Endothelial cell (in vitro differentiated cells): ENCODE measurements at regions not wholly inside any gene's neighbourhood (a gene's known extent, or its start where the extent isn't known, plus 50 kb on each side); places are given as distances from the start of the nearest gene placed in this dataset.

Source experiments
- DNase-seq: peaks from one replicate; pipeline ENCODE4 v3.0.0; 2021; ENCODE audit warnings: low spot score
- H3K27ac Mint-ChIP-seq: one replicate; pipeline ENCODE4 v1.8.0; 2021; ENCODE audit warnings: mixed read lengths, inconsistent platforms; ENCODE audit not compliant: unreplicated experiment
- H3K27me3 Mint-ChIP-seq: one replicate; pipeline ENCODE4 v1.8.0; 2021; ENCODE audit warnings: mild to moderate bottlenecking, moderate library complexity, mixed read lengths, inconsistent platforms; ENCODE audit not compliant: unreplicated experiment
- H3K36me3 Mint-ChIP-seq: one replicate; pipeline ENCODE4 v1.8.0; 2021; ENCODE audit warnings: mild to moderate bottlenecking, low read depth, mixed read lengths, inconsistent platforms; ENCODE audit not compliant: unreplicated experiment
- H3K4me1 Mint-ChIP-seq: one replicate; pipeline ENCODE4 v1.8.0; 2021; ENCODE audit warnings: mild to moderate bottlenecking, mixed read lengths, inconsistent platforms; ENCODE audit not compliant: unreplicated experiment
- H3K4me3 Mint-ChIP-seq: one replicate; pipeline ENCODE4 v1.8.0; 2021; ENCODE audit warnings: mild to moderate bottlenecking, mixed read lengths, inconsistent platforms; ENCODE audit not compliant: unreplicated experiment
- H3K9me3 Mint-ChIP-seq: one replicate; pipeline ENCODE4 v1.8.0; 2021; ENCODE audit warnings: mixed read lengths, inconsistent platforms; ENCODE audit not compliant: unreplicated experiment
- TF ChIP-seq, protein P1 (sequence below): fragments of 200-600 bp; sonication (generic); IDR thresholded peaks from one replicate; pipeline ENCODE4 v1.5.0; 2021; ENCODE audit warnings: antibody characterized with exemption; ENCODE audit not compliant: unreplicated experiment

DNA sequence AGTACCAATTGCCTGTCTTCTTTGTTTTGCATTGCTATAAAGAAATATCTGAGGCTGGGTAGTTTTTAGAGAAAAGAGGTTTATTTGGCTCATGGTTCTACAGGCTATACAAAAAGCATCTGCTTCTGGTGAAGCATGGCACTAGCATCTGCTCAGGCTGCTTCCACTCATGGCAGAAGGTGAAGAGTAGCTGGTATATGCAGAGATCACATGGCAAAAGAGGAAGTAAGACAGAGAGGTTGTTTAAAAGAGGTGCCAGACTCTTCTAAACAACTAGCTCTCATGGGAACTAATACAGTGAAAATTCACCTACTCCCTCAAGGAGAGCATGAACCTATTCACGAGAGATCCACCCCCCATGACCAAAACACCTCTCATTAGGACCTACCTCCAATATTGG, 56.7 kb upstream of the GUCA2B start:
- no peak for DNase-seq
- H3K27me3 Mint-ChIP-seq: no peaks in the 10 kb centered on the region
- no peak overlapping the region for H3K27ac Mint-ChIP-seq
- H3K9me3 Mint-ChIP-seq: no peaks in the 10 kb centered on the region
- H3K36me3 Mint-ChIP-seq: no peaks in the 10 kb centered on the region
- TF ChIP-seq, protein P1, sequence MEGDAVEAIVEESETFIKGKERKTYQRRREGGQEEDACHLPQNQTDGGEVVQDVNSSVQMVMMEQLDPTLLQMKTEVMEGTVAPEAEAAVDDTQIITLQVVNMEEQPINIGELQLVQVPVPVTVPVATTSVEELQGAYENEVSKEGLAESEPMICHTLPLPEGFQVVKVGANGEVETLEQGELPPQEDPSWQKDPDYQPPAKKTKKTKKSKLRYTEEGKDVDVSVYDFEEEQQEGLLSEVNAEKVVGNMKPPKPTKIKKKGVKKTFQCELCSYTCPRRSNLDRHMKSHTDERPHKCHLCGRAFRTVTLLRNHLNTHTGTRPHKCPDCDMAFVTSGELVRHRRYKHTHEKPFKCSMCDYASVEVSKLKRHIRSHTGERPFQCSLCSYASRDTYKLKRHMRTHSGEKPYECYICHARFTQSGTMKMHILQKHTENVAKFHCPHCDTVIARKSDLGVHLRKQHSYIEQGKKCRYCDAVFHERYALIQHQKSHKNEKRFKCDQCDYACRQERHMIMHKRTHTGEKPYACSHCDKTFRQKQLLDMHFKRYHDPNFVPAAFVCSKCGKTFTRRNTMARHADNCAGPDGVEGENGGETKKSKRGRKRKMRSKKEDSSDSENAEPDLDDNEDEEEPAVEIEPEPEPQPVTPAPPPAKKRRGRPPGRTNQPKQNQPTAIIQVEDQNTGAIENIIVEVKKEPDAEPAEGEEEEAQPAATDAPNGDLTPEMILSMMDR: no peak
- no peaks in the 10 kb centered on the region for H3K4me1 Mint-ChIP-seq
- no peak overlapping the region for H3K4me3 Mint-ChIP-seq

DNA sequence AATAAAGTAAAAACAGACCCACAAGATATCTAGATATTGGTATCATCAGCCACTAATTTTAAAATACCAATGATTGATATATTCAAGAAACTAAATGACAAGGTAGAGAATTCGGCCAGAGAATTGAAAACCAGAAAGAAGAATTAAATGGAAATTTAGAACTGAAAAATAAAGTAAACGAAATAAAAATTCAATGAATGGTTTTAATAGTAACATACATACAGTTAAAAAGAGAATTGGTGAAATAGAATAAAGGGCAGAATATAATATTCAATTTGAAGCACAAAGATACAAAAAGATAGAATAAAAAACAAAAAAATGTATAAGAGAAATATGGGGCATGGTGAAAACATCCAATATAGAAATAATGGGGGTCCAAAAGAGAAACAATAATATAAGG, 64.0 kb upstream of the GUCA2B start:
- Mint-ChIP-seq H3K36me3 (no peaks in the 10 kb centered on the region), H3K4me1 (no peaks in the 10 kb centered on the region)

DNA sequence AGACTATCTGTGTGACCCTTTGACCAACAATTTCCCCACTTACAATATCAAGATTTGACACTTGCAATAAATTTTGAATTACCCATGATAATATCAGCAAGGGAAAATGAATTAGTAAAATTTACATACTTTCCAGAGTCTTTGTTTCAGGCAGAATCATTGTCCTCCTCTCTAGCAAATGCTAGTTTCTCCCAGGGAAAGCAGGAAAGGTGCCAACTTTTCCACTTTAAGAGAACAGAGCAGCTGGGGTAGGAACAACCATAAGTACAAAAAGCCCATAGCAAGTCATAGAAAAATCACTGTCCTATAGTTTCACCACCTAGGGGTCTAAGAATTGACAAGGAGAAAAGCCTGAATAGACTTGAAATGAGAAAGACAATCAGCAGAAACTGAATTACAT, 67.1 kb upstream of the GUCA2B start:
- TF ChIP-seq, protein P1: no peak
- Mint-ChIP-seq H3K4me1 (no peaks in the 10 kb centered on the region), H3K27me3 (no peaks in the 10 kb centered on the region), H3K9me3 (no peaks in the 10 kb centered on the region), H3K4me3 (no peak overlapping the region), H3K27ac (no peak overlapping the region), H3K36me3 (no peaks in the 10 kb centered on the region)
- DNase-seq: no peak

More for the DNA sequence above, 64.0 kb upstream of the GUCA2B start:
- TF ChIP-seq, protein P1: no peak
- Mint-ChIP-seq H3K27ac (no peak overlapping the region), H3K4me3 (no peak overlapping the region), H3K27me3 (no peaks in the 10 kb centered on the region), H3K9me3 (no peaks in the 10 kb centered on the region)
- no peak for DNase-seq

DNA sequence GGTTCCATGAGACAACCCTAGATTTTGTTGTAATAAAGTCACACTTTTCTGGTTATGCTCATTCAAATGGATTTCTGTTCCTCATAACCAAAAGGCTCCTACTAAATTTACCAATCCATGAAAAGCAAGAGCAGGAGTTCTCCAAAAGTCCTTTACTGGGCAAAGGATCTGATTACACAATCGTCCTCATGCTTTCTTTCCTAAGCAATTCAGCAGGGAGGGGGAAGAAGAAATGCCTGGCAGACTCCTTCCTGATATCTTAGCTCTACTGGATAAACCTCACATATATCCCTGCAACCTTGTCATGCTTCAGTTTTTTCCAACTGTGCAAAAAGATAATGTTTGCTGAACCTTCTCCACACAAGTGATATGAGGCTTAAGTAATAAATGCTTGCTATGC, 67.6 kb upstream of the GUCA2B start:
- Mint-ChIP-seq H3K4me3 (no peak overlapping the region), H3K36me3 (no peaks in the 10 kb centered on the region), H3K27me3 (no peaks in the 10 kb centered on the region), H3K4me1 (no peaks in the 10 kb centered on the region), H3K27ac (no peak overlapping the region), H3K9me3 (no peaks in the 10 kb centered on the region)
- DNase-seq: no peak
- TF ChIP-seq, protein P1: no peak

DNA sequence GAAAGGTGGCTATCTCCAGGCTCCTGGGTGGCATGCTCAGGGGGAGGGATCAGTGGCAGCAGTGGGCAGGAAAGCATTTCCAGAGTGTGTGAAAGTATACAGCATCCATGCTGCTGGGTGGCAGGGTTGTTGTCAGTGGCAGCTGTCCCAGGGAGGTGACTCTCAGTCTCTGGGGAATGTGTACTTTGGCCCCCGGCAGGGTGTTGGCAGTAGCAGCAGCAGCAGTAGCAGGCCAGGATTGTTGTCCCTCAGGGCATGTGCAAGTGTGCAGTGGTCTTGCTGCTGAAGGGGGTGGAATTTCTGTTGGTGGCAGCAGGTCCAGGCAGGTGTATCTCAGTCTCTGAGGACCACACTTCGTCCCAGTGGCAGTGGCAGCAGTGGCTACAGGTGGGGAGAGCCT, 71.7 kb upstream of the GUCA2B start:
- no peaks in the 10 kb centered on the region for H3K9me3 Mint-ChIP-seq
- no peak overlapping the region for H3K27ac Mint-ChIP-seq
- H3K27me3 Mint-ChIP-seq: no peaks in the 10 kb centered on the region
- H3K4me3 Mint-ChIP-seq: no peak overlapping the region
- no peak for DNase-seq
- no peaks in the 10 kb centered on the region for H3K4me1 Mint-ChIP-seq
- H3K36me3 Mint-ChIP-seq: no peaks in the 10 kb centered on the region
- TF ChIP-seq, protein P1: no peak
